ENCODE measurements at regions not wholly inside any gene's neighbourhood (a gene's known extent, or its start where the extent isn't known, plus 50 kb on each side); places are given as distances from the start of the nearest gene placed in this dataset.

GRCh38 chr11:116665523-116665922 is 107.3 kb downstream of the BUD13 start:
- no peak for TF ChIP-seq CTCF (IDR thresholded peaks at IDR 0.05)
- no peak for DNase-seq
- Histone ChIP-seq H3K9me3 (peaks cover 0 to 22% (median 8%) of the 10 kb centered on the region in 3 donors), H3K4me1 (no peaks in the 10 kb centered on the region), H3K4me3 (no peak overlapping the region), H3K27ac (no peak overlapping the region), H3K36me3 (no peaks in the 10 kb centered on the region), H3K27me3 (peaks cover 0 to 7% of the 10 kb centered on the region in 2 donors)
- intact Hi-C loops (cut with DNase I; ENCODE audit: low total_unique reads), result no loop called here

DNA sequence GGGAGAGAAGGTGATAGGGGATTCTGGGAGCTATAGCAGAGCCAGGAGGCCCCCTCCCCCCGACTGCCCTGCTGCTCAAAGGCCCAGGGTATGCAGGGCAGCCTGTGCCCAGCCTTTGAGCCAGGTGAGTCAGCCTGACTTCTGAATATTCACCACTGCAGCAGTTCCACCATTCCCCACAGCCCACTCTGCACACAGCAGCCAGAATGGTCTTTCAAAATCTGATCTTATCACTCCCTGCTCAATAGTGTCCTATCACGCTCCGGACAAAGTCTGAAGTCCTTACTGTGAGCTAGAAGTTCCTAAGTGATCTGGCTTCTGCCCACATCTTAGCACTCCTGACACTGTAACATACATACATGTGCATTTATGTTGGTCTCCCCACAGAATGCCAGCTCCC is 111.7 kb downstream of the BUD13 start:
- no peaks in the 10 kb centered on the region for H3K4me1 ChIP-seq
- H3K9me3 ChIP-seq, result peaks cover 0 to 20% (median 8%) of the 10 kb centered on the region in 3 donors
- H3K27ac ChIP-seq, result no peak overlapping the region
- peaks cover 0 to 18% of the 10 kb centered on the region in 2 donors for H3K27me3 ChIP-seq
- no peak for TF ChIP-seq CTCF (IDR thresholded peaks at IDR 0.05)
- intact Hi-C loops (cut with DNase I; ENCODE audit: low total_unique reads), result no loop called here
- no peaks in the 10 kb centered on the region for H3K36me3 ChIP-seq
- no peak overlapping the region for H3K4me3 ChIP-seq
- no peak for DNase-seq

- H3K27me3 ChIP-seq, result peaks cover 0 to 18% of the 10 kb centered on the region in 2 donors
- no peak for DNase-seq
- no peak overlapping the region for H3K27ac ChIP-seq
- intact Hi-C loops (cut with DNase I; ENCODE audit: low total_unique reads), result no loop called here
- no peaks in the 10 kb centered on the region for H3K4me1 ChIP-seq
- H3K4me3 ChIP-seq, result no peak overlapping the region
- H3K36me3 ChIP-seq, result no peaks in the 10 kb centered on the region
- TF ChIP-seq CTCF (IDR thresholded peaks at IDR 0.05), result no peak
- H3K9me3 ChIP-seq, result peaks cover 0 to 15% (median 9%) of the 10 kb centered on the region in 3 donors
These were observed 112.8 kb downstream of the BUD13 start for GRCh38 chr11:116660011-116660410.

GRCh38 chr11:116658876-116659535 is 113.8 kb downstream of the BUD13 start:
- intact Hi-C loops (cut with DNase I; ENCODE audit: low total_unique reads), result no loop called here
- H3K36me3 ChIP-seq, result no peaks in the 10 kb centered on the region
- H3K27ac ChIP-seq, result no peak overlapping the region
- no peak for TF ChIP-seq CTCF (IDR thresholded peaks at IDR 0.05)
- DNase-seq, result no peak
- H3K4me3 ChIP-seq, result no peak overlapping the region
- peaks cover 0 to 18% of the 10 kb centered on the region in 2 donors for H3K27me3 ChIP-seq
- peaks cover 0 to 10% (median 9%) of the 10 kb centered on the region in 3 donors for H3K9me3 ChIP-seq
- H3K4me1 ChIP-seq, result no peaks in the 10 kb centered on the region

- Histone ChIP-seq H3K9me3 (peaks cover 0 to 10% (median 9%) of the 10 kb centered on the region in 3 donors), H3K36me3 (no peaks in the 10 kb centered on the region), H3K27ac (no peak overlapping the region), H3K4me3 (no peak overlapping the region), H3K4me1 (no peaks in the 10 kb centered on the region), H3K27me3 (peaks cover 0 to 18% of the 10 kb centered on the region in 2 donors)
- intact Hi-C loops (cut with DNase I; ENCODE audit: low total_unique reads), result no loop called here
- TF ChIP-seq CTCF (IDR thresholded peaks at IDR 0.05), result no peak
- DNase-seq, result no peak
These were observed 114.7 kb downstream of the BUD13 start for GRCh38 chr11:116657842-116658825.
